PFSK-1 (cell line): ENCODE measurements at regions not wholly inside any gene's neighbourhood (a gene's known extent, or its start where the extent isn't known, plus 50 kb on each side); places are given as distances from the start of the nearest gene placed in this dataset.

Experiments used
- POLR2AphosphoS5 ChIP-seq: IDR thresholded peaks from 2 replicates; pipeline ENCODE4 v1.6.1; 2012; ENCODE audit warnings: low read depth, mild to moderate bottlenecking, control low read depth, low read length, moderate library complexity
- TAF1 ChIP-seq: IDR thresholded peaks from 2 replicates; pipeline ENCODE4 v1.6.1; 2012; ENCODE audit warnings: low read length, control low read depth, borderline replicate concordance; ENCODE audit not compliant: insufficient read depth
- TF ChIP-seq, protein P1 (sequence below), 2 experiments: IDR thresholded peaks; 2 replicates each; pipeline versions ENCODE4 v1.6.1 to v1.8.0; 2011 to 2012; ENCODE audit warnings: low read depth in 2 of 2, low read length in 2 of 2, control low read depth in 1 of 2, inconsistent platforms in 1 of 2, mild to moderate bottlenecking in 1 of 2, moderate library complexity in 1 of 2; ENCODE audit not compliant: insufficient read depth in 1 of 2

DNA sequence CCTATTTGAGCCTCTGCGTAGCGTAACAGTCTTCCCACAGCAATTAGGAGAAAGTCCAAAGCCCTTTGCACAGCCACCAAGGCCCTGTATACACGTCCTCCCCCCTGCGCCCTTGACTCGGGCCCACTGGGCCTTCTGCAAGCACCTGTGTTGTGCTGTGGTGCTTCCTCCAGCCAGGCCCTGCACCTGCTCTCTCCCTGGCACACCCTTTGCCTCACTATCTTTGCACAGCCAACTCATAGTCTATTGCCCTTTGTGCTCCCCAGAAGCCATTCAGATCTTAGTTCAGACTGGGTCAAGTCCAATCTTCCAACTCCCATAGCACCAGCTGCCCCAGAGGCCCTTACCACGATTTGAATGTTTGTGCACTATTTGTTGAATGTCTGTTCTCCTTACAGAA lies 271.6 kb upstream of the MGAT5 start:
- no peak for TF ChIP-seq POLR2AphosphoS5
- TF ChIP-seq, protein P1, sequence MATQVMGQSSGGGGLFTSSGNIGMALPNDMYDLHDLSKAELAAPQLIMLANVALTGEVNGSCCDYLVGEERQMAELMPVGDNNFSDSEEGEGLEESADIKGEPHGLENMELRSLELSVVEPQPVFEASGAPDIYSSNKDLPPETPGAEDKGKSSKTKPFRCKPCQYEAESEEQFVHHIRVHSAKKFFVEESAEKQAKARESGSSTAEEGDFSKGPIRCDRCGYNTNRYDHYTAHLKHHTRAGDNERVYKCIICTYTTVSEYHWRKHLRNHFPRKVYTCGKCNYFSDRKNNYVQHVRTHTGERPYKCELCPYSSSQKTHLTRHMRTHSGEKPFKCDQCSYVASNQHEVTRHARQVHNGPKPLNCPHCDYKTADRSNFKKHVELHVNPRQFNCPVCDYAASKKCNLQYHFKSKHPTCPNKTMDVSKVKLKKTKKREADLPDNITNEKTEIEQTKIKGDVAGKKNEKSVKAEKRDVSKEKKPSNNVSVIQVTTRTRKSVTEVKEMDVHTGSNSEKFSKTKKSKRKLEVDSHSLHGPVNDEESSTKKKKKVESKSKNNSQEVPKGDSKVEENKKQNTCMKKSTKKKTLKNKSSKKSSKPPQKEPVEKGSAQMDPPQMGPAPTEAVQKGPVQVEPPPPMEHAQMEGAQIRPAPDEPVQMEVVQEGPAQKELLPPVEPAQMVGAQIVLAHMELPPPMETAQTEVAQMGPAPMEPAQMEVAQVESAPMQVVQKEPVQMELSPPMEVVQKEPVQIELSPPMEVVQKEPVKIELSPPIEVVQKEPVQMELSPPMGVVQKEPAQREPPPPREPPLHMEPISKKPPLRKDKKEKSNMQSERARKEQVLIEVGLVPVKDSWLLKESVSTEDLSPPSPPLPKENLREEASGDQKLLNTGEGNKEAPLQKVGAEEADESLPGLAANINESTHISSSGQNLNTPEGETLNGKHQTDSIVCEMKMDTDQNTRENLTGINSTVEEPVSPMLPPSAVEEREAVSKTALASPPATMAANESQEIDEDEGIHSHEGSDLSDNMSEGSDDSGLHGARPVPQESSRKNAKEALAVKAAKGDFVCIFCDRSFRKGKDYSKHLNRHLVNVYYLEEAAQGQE (IDR thresholded peaks at IDR 0.05; ENCODE audit: insufficient read depth in 1 of 2, low read depth in 2 of 2, low read length in 2 of 2) = no peak
- TF ChIP-seq TAF1 = no peak
